ENCODE measurements at regions not wholly inside any gene's neighbourhood (a gene's known extent, or its start where the extent isn't known, plus 50 kb on each side); places are given as distances from the start of the nearest gene placed in this dataset.

DNA sequence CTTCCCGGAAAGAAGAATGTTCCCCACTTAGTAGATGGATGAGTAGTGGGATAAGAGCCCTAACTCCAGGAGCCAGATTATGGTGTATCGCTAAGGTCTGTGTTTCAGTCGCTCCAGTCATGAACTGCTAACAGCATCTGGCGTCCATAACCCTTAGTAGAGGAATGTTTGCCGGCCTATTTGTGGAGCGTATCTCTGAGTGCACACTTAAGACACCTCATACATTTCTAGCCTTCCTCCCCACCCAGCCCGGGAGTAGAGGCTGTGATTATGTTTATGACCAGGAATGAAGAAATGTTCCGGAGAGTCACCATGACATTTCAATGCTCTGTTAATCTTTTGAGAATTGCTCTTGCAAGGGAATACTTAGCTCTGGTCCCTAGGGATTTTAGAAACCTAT, 251.1 kb upstream of the SOX4 start:
- TF ChIP-seq POLR2AphosphoS5 (IDR thresholded peaks at IDR 0.05; ENCODE audit: low read depth, low read length): no peak
- TF ChIP-seq, protein P1, sequence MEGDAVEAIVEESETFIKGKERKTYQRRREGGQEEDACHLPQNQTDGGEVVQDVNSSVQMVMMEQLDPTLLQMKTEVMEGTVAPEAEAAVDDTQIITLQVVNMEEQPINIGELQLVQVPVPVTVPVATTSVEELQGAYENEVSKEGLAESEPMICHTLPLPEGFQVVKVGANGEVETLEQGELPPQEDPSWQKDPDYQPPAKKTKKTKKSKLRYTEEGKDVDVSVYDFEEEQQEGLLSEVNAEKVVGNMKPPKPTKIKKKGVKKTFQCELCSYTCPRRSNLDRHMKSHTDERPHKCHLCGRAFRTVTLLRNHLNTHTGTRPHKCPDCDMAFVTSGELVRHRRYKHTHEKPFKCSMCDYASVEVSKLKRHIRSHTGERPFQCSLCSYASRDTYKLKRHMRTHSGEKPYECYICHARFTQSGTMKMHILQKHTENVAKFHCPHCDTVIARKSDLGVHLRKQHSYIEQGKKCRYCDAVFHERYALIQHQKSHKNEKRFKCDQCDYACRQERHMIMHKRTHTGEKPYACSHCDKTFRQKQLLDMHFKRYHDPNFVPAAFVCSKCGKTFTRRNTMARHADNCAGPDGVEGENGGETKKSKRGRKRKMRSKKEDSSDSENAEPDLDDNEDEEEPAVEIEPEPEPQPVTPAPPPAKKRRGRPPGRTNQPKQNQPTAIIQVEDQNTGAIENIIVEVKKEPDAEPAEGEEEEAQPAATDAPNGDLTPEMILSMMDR (IDR thresholded peaks at IDR 0.05): no peak
